NT2/D1 (cell line): ENCODE measurements at regions not wholly inside any gene's neighbourhood (a gene's known extent, or its start where the extent isn't known, plus 50 kb on each side); places are given as distances from the start of the nearest gene placed in this dataset.

Experiments used
- DNase-seq: peaks from one replicate; pipeline ENCODE4 v3.0.0-alpha.2; 2011; ENCODE audit warnings: low read depth, low spot score
- H3K27me3 ChIP-seq: 2 replicates; pipeline ENCODE4 v1.6.0; 2011; ENCODE audit warnings: mild to moderate bottlenecking; ENCODE audit not compliant: insufficient read length, insufficient read depth
- H3K36me3 ChIP-seq: 2 replicates; pipeline ENCODE4 v1.6.1; 2011; ENCODE audit warnings: mild to moderate bottlenecking, low read length, mixed read lengths; ENCODE audit not compliant: insufficient read depth, insufficient read length
- H3K4me1 ChIP-seq: 2 replicates; pipeline ENCODE4 v1.5.1; 2011; ENCODE audit not compliant: insufficient read depth, insufficient read length
- H3K4me3 ChIP-seq: 2 replicates; pipeline ENCODE4 v1.5.1; 2011; ENCODE audit warnings: low read depth; ENCODE audit not compliant: insufficient read length
- H3K9ac ChIP-seq: 2 replicates; pipeline ENCODE4 v1.6.0; 2011; ENCODE audit warnings: low read depth; ENCODE audit not compliant: insufficient read length
- H3K9me3 ChIP-seq: 2 replicates; pipeline ENCODE4 v1.5.1; 2011; ENCODE audit warnings: mild to moderate bottlenecking, low read length; ENCODE audit not compliant: insufficient read depth
- SUZ12 ChIP-seq: IDR thresholded peaks from 2 replicates; pipeline ENCODE4 v1.6.1; 2011; ENCODE audit not compliant: insufficient read length, insufficient read depth; ENCODE audit errors: extremely low read depth
- YY1 ChIP-seq: IDR thresholded peaks from 2 replicates; pipeline ENCODE4 v1.6.1; 2011; ENCODE audit not compliant: insufficient read length, insufficient read depth
- ZNF274 ChIP-seq: IDR thresholded peaks from 2 replicates; pipeline ENCODE4 v1.6.1; 2011; ENCODE audit warnings: mild to moderate bottlenecking, low read depth, low read length

DNA sequence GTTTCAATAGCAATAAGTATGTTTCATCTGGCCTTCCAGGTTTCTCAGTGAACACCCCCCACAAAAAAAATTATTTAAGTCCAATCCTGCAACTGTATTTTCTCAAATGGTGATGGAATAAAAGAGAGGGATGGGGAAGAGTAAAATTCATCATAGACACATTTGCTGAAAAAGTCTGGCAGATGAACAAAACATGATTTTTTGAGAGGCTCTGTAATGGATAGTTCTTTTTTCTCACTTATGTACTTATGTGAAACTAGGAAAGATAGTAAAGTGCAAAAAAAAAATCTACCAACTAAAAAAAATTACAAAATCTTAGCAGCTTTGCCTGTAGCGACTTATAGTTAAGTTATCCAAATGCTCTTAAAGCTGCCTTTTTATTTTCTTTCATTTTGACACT is 412.4 kb downstream of the FOXG1 start:
- Histone ChIP-seq H3K4me3 (no peak overlapping the region), H3K27me3 (no peaks in the 10 kb centered on the region), H3K36me3 (no peaks in the 10 kb centered on the region), H3K9ac (no peak overlapping the region), H3K4me1 (no peaks in the 10 kb centered on the region), H3K9me3 (no peaks in the 10 kb centered on the region)
- no peak for DNase-seq
- no peak for TF ChIP-seq SUZ12
- TF ChIP-seq YY1 = no peak
- TF ChIP-seq ZNF274 = no peak

GRCh38 chr14:29191092-29191491 is 424.5 kb downstream of the FOXG1 start:
- Histone ChIP-seq H3K4me3 (no peak overlapping the region), H3K9me3 (peaks cover 4% of the 10 kb centered on the region; the same call in 1 of the 2 replicates), H3K27me3 (no peaks in the 10 kb centered on the region), H3K36me3 (no peaks in the 10 kb centered on the region), H3K9ac (no peak overlapping the region), H3K4me1 (no peaks in the 10 kb centered on the region)
- DNase-seq = no peak
- TF ChIP-seq ZNF274 (no peak), SUZ12 (no peak), YY1 (no peak)

- no peaks in the 10 kb centered on the region for H3K4me1 ChIP-seq
- H3K9ac ChIP-seq = no peak overlapping the region
- no peaks in the 10 kb centered on the region for H3K27me3 ChIP-seq
- H3K36me3 ChIP-seq = no peaks in the 10 kb centered on the region
- no peak overlapping the region for H3K4me3 ChIP-seq
- no peak for TF ChIP-seq ZNF274
- TF ChIP-seq YY1 = no peak
- no peak for TF ChIP-seq SUZ12
- no peak for DNase-seq
- no peaks in the 10 kb centered on the region for H3K9me3 ChIP-seq
Observed at GRCh38 chr14:29197557-29197956, 431.0 kb downstream of the FOXG1 start.

DNA sequence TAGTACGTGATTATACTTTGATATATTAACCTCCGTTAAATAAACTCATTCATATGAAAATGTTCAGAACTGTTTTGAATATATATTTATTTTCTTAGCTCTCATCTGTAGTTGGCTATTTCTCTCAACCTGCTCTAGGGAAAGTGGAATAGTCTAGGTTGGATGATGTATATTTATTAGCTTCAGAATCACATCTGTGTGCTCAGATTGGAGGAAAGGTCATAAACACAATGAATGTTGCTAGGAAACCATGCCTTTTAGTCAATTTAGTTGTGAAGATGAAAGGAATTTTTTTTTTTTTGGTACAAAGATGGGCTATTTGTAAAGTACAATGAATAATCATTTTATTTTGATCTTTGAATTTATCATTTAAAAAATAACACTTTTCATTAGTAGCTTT is 439.1 kb downstream of the FOXG1 start:
- DNase-seq = no peak
- Histone ChIP-seq H3K4me1 (no peaks in the 10 kb centered on the region), H3K27me3 (no peaks in the 10 kb centered on the region), H3K9me3 (no peaks in the 10 kb centered on the region), H3K36me3 (no peaks in the 10 kb centered on the region), H3K4me3 (no peak overlapping the region), H3K9ac (no peak overlapping the region)
- TF ChIP-seq YY1 (no peak), ZNF274 (no peak), SUZ12 (no peak)

DNA sequence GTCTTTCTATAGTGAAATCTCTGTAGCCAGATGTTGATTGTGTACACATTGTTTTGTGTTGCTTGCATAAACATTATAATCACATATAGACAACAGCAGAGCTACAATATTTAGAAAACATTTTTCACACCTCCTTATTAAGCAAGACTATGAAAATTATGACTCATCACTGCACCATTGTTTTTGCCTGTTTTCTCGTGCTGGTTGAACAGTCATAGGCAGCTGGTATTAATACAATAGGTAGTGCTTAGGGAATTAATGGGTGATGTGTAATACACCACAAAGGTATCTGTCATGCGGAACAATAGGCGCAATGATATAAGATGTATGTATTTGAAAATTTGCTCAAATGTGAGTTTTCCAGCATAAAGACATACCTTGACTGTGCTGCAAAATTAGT is 449.3 kb downstream of the FOXG1 start:
- no peak overlapping the region for H3K4me3 ChIP-seq
- no peaks in the 10 kb centered on the region for H3K4me1 ChIP-seq
- no peaks in the 10 kb centered on the region for H3K27me3 ChIP-seq
- H3K36me3 ChIP-seq = no peaks in the 10 kb centered on the region
- H3K9me3 ChIP-seq = no peaks in the 10 kb centered on the region
- no peak overlapping the region for H3K9ac ChIP-seq
- TF ChIP-seq ZNF274 (no peak), YY1 (no peak), SUZ12 (no peak)
- DNase-seq = no peak

GRCh38 chr14:29216268-29217232 is 450.0 kb downstream of the FOXG1 start:
- TF ChIP-seq YY1 (no peak), SUZ12 (no peak), ZNF274 (no peak)
- H3K9ac ChIP-seq = no peak overlapping the region
- no peaks in the 10 kb centered on the region for H3K27me3 ChIP-seq
- DNase-seq = no peak
- H3K4me1 ChIP-seq = no peaks in the 10 kb centered on the region
- no peak overlapping the region for H3K4me3 ChIP-seq
- H3K36me3 ChIP-seq = no peaks in the 10 kb centered on the region
- no peaks in the 10 kb centered on the region for H3K9me3 ChIP-seq

GRCh38 chr14:29217813-29218450 is 451.3 kb downstream of the FOXG1 start:
- H3K9me3 ChIP-seq = no peaks in the 10 kb centered on the region
- H3K4me3 ChIP-seq = no peak overlapping the region
- no peaks in the 10 kb centered on the region for H3K4me1 ChIP-seq
- no peaks in the 10 kb centered on the region for H3K27me3 ChIP-seq
- no peak overlapping the region for H3K9ac ChIP-seq
- TF ChIP-seq SUZ12 (no peak), YY1 (no peak), ZNF274 (no peak)
- no peaks in the 10 kb centered on the region for H3K36me3 ChIP-seq
- no peak for DNase-seq
